ENCODE measurements at regions not wholly inside any gene's neighbourhood (a gene's known extent, or its start where the extent isn't known, plus 50 kb on each side); places are given as distances from the start of the nearest gene placed in this dataset.

GRCh38 chr4:119721878-119722277, 93.3 kb upstream of the PDE5A start:
- DNase-seq (ENCODE audit: low spot score), result no peak
- H3K27ac ChIP-seq, result no peak overlapping the region
- no peak overlapping the region for H3K4me3 ChIP-seq
- no peak for TF ChIP-seq CTCF (IDR thresholded peaks at IDR 0.05)

GRCh38 chr4:119715490-119716445, 87.2 kb upstream of the PDE5A start:
- Histone ChIP-seq H3K27ac (no peak overlapping the region), H3K4me3 (no peak overlapping the region)
- TF ChIP-seq CTCF (IDR thresholded peaks at IDR 0.05), result no peak
- DNase-seq (ENCODE audit: low spot score), result no peak

GRCh38 chr4:119709418-119709817, 80.8 kb upstream of the PDE5A start:
- TF ChIP-seq CTCF (IDR thresholded peaks at IDR 0.05), result no peak

GRCh38 chr4:119707336-119707735, 78.7 kb upstream of the PDE5A start:
- no peak for DNase-seq (ENCODE audit: low spot score)
- TF ChIP-seq CTCF (IDR thresholded peaks at IDR 0.05), result no peak
- no peak overlapping the region for H3K4me3 ChIP-seq
- H3K27ac ChIP-seq, result no peak overlapping the region

More at GRCh38 chr4:119709418-119709817, 80.8 kb upstream of the PDE5A start:
- no peak overlapping the region for H3K4me3 ChIP-seq
- DNase-seq (ENCODE audit: low spot score), result no peak
- no peak overlapping the region for H3K27ac ChIP-seq

GRCh38 chr4:119706804-119707203, 78.2 kb upstream of the PDE5A start:
- H3K27ac ChIP-seq, result no peak overlapping the region
- no peak for DNase-seq (ENCODE audit: low spot score)
- H3K4me3 ChIP-seq, result no peak overlapping the region
- no peak for TF ChIP-seq CTCF (IDR thresholded peaks at IDR 0.05)

- no peak for DNase-seq (ENCODE audit: low spot score)
- H3K4me3 ChIP-seq, result no peak overlapping the region
Measured at GRCh38 chr4:119697887-119698393, 69.3 kb upstream of the PDE5A start.

More at GRCh38 chr4:119697887-119698393, 69.3 kb upstream of the PDE5A start:
- no peak overlapping the region for H3K27ac ChIP-seq
- no peak for TF ChIP-seq CTCF (IDR thresholded peaks at IDR 0.05)

Data from coronary artery (tissue), 2 donors.